Karpas-422 (cell line): ENCODE measurements at regions not wholly inside any gene's neighbourhood (a gene's known extent, or its start where the extent isn't known, plus 50 kb on each side); places are given as distances from the start of the nearest gene placed in this dataset.
"Not testable (repeated sequence)": the region's sequence is repeated elsewhere in the genome, so short reads cannot be mapped to it uniquely, and the experiment has no call there.

Experiments
- DNase-seq: peaks from one replicate; pipeline ENCODE4 v3.0.0-alpha.2; 2015
- H2AFZ ChIP-seq: fragments of 200-600 bp; sonication (generic); 2 replicates; pipeline ENCODE4 v1.6.1; 2014; ENCODE audit warnings: antibody characterized with exemption, low read length, mixed read lengths
- H3K27ac ChIP-seq: fragments of 200-600 bp; sonication (generic); 2 replicates; pipeline ENCODE4 v1.5.1; 2014; ENCODE audit warnings: mild to moderate bottlenecking, low read length, moderate library complexity
- H3K27me3 ChIP-seq: fragments of 200-600 bp; sonication (generic); 2 replicates; pipeline ENCODE4 v1.6.1; 2014; ENCODE audit warnings: low read length, mixed read lengths
- H3K36me3 ChIP-seq: fragments of 200-600 bp; sonication (generic); 2 replicates; pipeline ENCODE4 v1.6.1; 2014; ENCODE audit warnings: low read length, mixed read lengths; ENCODE audit not compliant: insufficient read depth
- H3K4me1 ChIP-seq: fragments of 200-600 bp; sonication (generic); 2 replicates; pipeline ENCODE4 v1.6.1; 2014; ENCODE audit warnings: mild to moderate bottlenecking, low read length, mixed read lengths
- H3K4me2 ChIP-seq: fragments of 200-600 bp; sonication (generic); 2 replicates; pipeline ENCODE4 v1.6.1; 2014; ENCODE audit warnings: low read length, low read depth, mild to moderate bottlenecking; ENCODE audit not compliant: poor library complexity, severe bottlenecking
- H3K4me3 ChIP-seq: fragments of 200-600 bp; sonication (generic); 2 replicates; pipeline ENCODE4 v1.5.1; 2014; ENCODE audit warnings: mild to moderate bottlenecking, antibody characterized with exemption, low read length, mixed read lengths
- H3K79me2 ChIP-seq: fragments of 200-600 bp; sonication (generic); 2 replicates; pipeline ENCODE4 v1.6.1; 2014; ENCODE audit warnings: mild to moderate bottlenecking, low read length, mixed read lengths
- H3K9ac ChIP-seq: fragments of 200-600 bp; sonication (generic); 2 replicates; pipeline ENCODE4 v1.6.0; 2014; ENCODE audit warnings: low read length
- H3K9me2 ChIP-seq: fragments of 200-600 bp; sonication (generic), shearing (Covaris generic); replicated peaks from 2 replicates; pipeline ENCODE4 v1.6.0; 2014; ENCODE audit warnings: mild to moderate bottlenecking, low read length, moderate library complexity; ENCODE audit not compliant: insufficient read depth
- H3K9me3 ChIP-seq: fragments of 300-700, 200-600 bp; sonication (generic); 2 replicates; pipeline ENCODE4 v1.6.1; 2014; ENCODE audit warnings: low read length, mixed read lengths
- H4K20me1 ChIP-seq: fragments of 200-600 bp; sonication (generic); 2 replicates; pipeline ENCODE4 v1.6.1; 2014; ENCODE audit warnings: mild to moderate bottlenecking, antibody characterized with exemption, low read length, low read depth; ENCODE audit not compliant: insufficient read depth

DNA sequence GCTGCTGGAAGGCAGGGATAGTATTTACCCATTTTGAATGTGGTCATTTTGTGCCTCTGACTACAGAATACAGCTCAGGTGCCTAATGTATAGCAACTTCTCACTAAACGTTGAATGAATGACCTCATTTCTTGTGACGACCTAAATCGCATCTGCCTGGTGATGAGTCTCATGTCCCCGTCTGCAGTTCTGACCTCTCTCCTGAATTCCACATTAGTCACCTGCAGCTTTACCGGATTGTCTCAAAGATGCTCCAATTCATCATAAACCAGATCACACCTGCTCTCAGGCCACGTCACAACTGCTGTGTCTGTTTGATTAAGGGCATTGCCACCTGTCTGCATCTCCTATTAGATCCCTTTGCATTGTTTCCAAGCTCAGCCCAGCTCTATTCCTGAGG lies 133.6 kb upstream of the MYT1L start:
- no peak overlapping the region for H3K4me3 ChIP-seq
- no peak overlapping the region for H3K4me2 ChIP-seq
- no peaks in the 10 kb centered on the region for H3K9me3 ChIP-seq

DNA sequence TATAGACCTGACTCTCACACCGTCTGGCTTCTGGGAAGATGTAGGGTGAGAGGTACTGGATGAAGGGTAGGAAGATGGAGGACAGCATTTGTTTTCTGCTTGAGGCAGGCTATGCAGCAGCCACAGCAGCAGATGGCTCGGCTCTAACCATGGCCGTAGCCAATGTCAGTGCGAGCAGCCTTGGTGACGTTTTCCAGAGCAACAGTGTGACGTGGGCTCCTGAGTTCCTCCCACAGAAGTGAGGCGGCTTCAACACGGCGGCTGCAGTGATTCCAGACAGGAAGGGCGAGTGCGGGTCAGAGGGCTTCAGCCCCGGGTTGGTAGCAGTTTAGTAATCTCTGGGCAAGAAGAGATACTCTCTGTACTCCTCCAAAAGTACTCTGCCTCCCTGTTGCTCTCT lies 133.0 kb upstream of the MYT1L start:
- no peaks in the 10 kb centered on the region for H4K20me1 ChIP-seq
- 0 out of 2 replicates have a peak, but pooled peaks cover 4% of the 10 kb centered on the region for H3K27me3 ChIP-seq
- no peak overlapping the region for H3K9ac ChIP-seq
- no peaks in the 10 kb centered on the region for H3K9me3 ChIP-seq
- H3K4me3 ChIP-seq: no peak overlapping the region
- no peaks in the 10 kb centered on the region for H3K36me3 ChIP-seq
- H3K4me1 ChIP-seq: no peaks in the 10 kb centered on the region
- H3K9me2 ChIP-seq: no peaks in the 10 kb centered on the region
- H2AFZ ChIP-seq: no peak overlapping the region
- H3K27ac ChIP-seq: no peak overlapping the region
- no peaks in the 10 kb centered on the region for H3K79me2 ChIP-seq
- no peak for DNase-seq
- no peak overlapping the region for H3K4me2 ChIP-seq

More for the DNA sequence above, 133.6 kb upstream of the MYT1L start:
- H3K9me2 ChIP-seq: no peaks in the 10 kb centered on the region
- H3K36me3 ChIP-seq: no peaks in the 10 kb centered on the region
- H3K4me1 ChIP-seq: no peaks in the 10 kb centered on the region
- no peak overlapping the region for H2AFZ ChIP-seq
- no peak for DNase-seq
- H3K27ac ChIP-seq: no peak overlapping the region
- no peaks in the 10 kb centered on the region for H4K20me1 ChIP-seq
- H3K79me2 ChIP-seq: no peaks in the 10 kb centered on the region
- 0 out of 2 replicates have a peak, but pooled peaks cover 4% of the 10 kb centered on the region for H3K27me3 ChIP-seq
- no peak overlapping the region for H3K9ac ChIP-seq

DNA sequence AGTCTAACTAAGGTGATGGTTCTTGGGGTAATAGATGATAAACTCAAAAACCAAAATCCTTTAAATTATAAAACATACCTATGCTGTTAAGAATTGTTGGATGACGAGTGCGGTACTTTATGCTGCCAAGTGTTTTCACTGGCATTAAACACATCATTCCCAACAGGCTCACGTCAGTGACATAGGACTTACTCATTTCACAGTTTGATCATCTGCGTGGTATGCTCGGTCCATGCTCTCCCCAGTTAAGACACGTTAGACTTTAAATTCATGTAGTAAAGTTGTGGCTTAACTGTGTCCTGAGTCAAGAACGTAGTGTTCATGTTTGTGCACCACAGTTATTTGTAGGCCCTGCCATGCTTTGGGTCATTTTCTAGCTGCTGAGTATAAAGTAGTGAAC lies 125.6 kb upstream of the MYT1L start:
- H2AFZ ChIP-seq: no peak overlapping the region
- H3K9ac ChIP-seq: no peak overlapping the region
- H3K4me3 ChIP-seq: no peak overlapping the region
- H3K36me3 ChIP-seq: no peaks in the 10 kb centered on the region
- H4K20me1 ChIP-seq: no peaks in the 10 kb centered on the region
- H3K4me2 ChIP-seq: no peak overlapping the region
- H3K27ac ChIP-seq: no peak overlapping the region
- H3K4me1 ChIP-seq: no peaks in the 10 kb centered on the region
- no peaks in the 10 kb centered on the region for H3K79me2 ChIP-seq
- no peak for DNase-seq
- no peaks in the 10 kb centered on the region for H3K9me2 ChIP-seq
- no peaks in the 10 kb centered on the region for H3K9me3 ChIP-seq
- no peaks in the 10 kb centered on the region for H3K27me3 ChIP-seq

DNA sequence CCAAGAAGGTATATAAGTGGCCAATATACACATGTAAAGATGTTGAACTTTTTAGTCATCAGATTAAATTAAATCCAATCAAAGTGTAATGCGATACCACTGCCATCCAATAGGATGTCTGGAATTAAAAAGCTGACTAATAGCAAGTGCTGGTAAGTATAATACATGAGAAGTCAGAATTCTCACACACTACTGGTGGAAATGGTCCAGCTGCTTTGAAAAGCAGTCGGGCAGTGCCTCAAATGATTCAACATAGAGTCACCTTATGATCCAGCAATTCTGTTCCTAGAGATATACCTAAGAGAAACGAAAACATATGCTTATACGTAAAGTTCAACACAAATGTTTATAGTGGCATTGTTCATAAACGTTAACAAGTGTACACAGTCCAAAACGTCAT lies 124.1 kb upstream of the MYT1L start:
- Histone ChIP-seq H3K9ac (no peak overlapping the region), H3K79me2 (no peaks in the 10 kb centered on the region), H3K9me3 (no peaks in the 10 kb centered on the region), H3K4me3 (no peak overlapping the region), H3K9me2 (no peaks in the 10 kb centered on the region), H2AFZ (no peak overlapping the region), H3K36me3 (no peaks in the 10 kb centered on the region), H3K4me1 (no peaks in the 10 kb centered on the region), H3K27ac (no peak overlapping the region), H3K4me2 (no peak overlapping the region), H3K27me3 (no peaks in the 10 kb centered on the region), H4K20me1 (no peaks in the 10 kb centered on the region)
- no peak for DNase-seq

DNA sequence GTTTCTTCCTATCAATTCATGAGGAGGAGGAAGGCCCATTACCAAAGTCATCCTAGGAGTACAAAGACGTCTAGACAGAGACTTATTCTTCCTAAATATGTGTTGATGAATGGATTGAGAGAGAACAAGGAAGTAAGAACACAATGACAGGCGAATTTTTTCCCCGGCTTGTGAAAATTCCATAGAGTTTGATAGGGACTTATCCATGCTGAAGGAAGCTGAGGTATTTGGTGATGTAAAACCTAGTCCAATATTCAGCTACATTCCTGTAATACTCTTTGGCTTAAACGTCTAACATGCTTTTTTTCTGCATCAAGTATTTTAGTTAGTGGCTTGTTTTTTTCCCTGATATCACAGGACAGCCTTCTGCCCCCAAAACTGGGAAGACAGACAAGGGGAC lies 121.9 kb upstream of the MYT1L start:
- Histone ChIP-seq H3K9me2 (no peaks in the 10 kb centered on the region), H3K4me3 (no peak overlapping the region), H3K27me3 (no peaks in the 10 kb centered on the region), H3K9ac (no peak overlapping the region), H2AFZ (no peak overlapping the region), H3K36me3 (no peaks in the 10 kb centered on the region), H3K4me2 (no peak overlapping the region), H3K27ac (no peak overlapping the region), H3K9me3 (no peaks in the 10 kb centered on the region), H3K4me1 (no peaks in the 10 kb centered on the region), H3K79me2 (no peaks in the 10 kb centered on the region), H4K20me1 (no peaks in the 10 kb centered on the region)
- DNase-seq: no peak

DNA sequence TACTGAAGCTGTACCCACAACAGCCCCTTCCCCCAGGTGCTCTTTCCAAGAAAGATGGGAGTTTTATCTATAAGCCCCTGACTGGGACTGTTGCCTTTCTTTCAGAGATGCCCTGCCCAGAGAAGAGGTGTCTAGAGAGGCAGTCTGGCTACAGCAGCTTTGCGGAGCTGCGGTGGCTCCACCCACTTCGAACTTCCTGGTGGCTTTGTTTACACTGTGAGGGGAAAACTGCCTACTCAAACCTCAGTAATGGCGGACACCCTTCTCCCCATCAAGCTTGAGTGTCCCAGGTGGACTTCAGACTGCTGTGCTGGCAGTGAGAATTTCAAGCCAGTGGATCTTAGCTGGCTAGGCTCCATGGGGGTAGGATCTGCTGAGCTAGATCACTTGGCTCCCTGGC lies 120.2 kb upstream of the MYT1L start:
- H3K9ac ChIP-seq, H3K36me3 ChIP-seq, H3K79me2 ChIP-seq, H3K9me3 ChIP-seq, H3K4me2 ChIP-seq, H3K27me3 ChIP-seq, H3K9me2 ChIP-seq, H3K4me3 ChIP-seq, H3K4me1 ChIP-seq, DNase-seq, H2AFZ ChIP-seq, H4K20me1 ChIP-seq, H3K27ac ChIP-seq: not testable (repeated sequence)

DNA sequence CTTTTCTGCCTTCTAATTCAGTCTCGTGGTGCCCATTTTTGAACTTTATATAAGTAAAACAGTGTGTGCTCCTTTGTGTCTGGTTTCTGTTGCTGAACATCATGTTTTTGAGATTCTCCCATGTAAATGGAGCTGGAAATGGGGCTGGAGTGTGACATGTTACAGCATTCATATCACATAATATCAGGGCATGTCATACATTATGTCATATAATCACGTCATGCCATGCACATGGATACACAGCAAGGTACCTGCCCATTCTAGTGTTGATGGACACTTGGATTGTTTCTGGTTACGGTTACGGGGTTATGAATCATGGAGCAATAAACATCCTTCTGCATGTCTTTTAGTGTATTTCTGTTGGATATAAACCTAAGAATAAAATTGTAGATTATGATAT lies 117.1 kb upstream of the MYT1L start:
- H3K27me3 ChIP-seq: no peaks in the 10 kb centered on the region
- H4K20me1 ChIP-seq: no peaks in the 10 kb centered on the region
- no peak overlapping the region for H2AFZ ChIP-seq
- no peaks in the 10 kb centered on the region for H3K4me1 ChIP-seq
- H3K79me2 ChIP-seq: no peaks in the 10 kb centered on the region
- no peaks in the 10 kb centered on the region for H3K9me2 ChIP-seq
- no peak overlapping the region for H3K4me3 ChIP-seq
- no peak overlapping the region for H3K9ac ChIP-seq
- no peak for DNase-seq
- H3K36me3 ChIP-seq: no peaks in the 10 kb centered on the region
- H3K9me3 ChIP-seq: no peaks in the 10 kb centered on the region
- no peak overlapping the region for H3K27ac ChIP-seq
- no peak overlapping the region for H3K4me2 ChIP-seq

DNA sequence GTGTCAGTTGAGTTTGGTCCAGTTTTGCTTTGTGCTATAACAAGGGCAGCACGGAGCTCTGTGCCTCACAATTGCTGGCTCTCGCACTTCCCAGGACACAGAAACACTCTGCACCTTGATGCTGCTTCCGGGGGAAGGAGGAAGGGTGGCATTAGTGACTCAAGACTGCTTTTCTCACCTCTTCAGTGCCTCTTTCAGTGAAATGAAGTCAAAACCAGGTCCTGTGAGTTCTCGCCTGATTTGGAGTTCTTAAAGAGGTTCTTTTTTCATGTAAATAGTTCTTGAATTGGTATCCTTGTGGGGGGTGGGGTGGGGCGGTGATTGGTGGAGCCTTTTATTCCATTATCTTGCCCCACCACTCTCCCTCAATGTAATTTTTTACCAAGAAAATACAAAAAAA lies 91.5 kb upstream of the MYT1L start:
- H2AFZ ChIP-seq: no peak overlapping the region
- DNase-seq: no peak
- H3K27ac ChIP-seq: no peak overlapping the region
- no peaks in the 10 kb centered on the region for H4K20me1 ChIP-seq
- no peaks in the 10 kb centered on the region for H3K36me3 ChIP-seq
- H3K27me3 ChIP-seq: no peaks in the 10 kb centered on the region
- H3K79me2 ChIP-seq: no peaks in the 10 kb centered on the region
- no peak overlapping the region for H3K4me3 ChIP-seq
- no peaks in the 10 kb centered on the region for H3K9me2 ChIP-seq
- no peaks in the 10 kb centered on the region for H3K4me1 ChIP-seq
- H3K4me2 ChIP-seq: no peak overlapping the region
- no peaks in the 10 kb centered on the region for H3K9me3 ChIP-seq
- H3K9ac ChIP-seq: no peak overlapping the region

DNA sequence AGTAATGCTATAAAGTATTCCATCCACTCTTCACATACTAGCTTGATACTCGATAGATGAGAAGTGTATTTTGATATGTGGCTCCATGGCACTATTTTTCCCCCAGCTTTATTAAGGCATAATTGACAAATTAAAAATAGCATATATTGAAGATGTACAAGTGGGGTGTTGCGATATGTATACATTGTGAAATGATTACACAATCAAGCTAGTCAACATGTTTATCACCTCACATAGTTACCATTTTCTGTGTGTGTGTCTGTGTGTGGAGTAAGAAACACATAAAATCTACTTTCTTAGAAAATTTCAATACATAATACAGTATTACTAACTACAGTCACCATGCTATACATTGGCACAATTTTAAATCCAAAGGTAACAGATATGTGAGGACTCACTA lies 82.5 kb upstream of the MYT1L start:
- H3K9me3 ChIP-seq: no peaks in the 10 kb centered on the region
- no peaks in the 10 kb centered on the region for H3K36me3 ChIP-seq
- no peak overlapping the region for H3K4me3 ChIP-seq

More for the DNA sequence above, 82.5 kb upstream of the MYT1L start:
- no peak overlapping the region for H3K27ac ChIP-seq
- H3K9me2 ChIP-seq: no peaks in the 10 kb centered on the region
- no peaks in the 10 kb centered on the region for H3K4me1 ChIP-seq
- DNase-seq: no peak
- H3K4me2 ChIP-seq: no peak overlapping the region
- no peaks in the 10 kb centered on the region for H3K27me3 ChIP-seq
- no peaks in the 10 kb centered on the region for H3K79me2 ChIP-seq
- no peak overlapping the region for H2AFZ ChIP-seq
- no peaks in the 10 kb centered on the region for H4K20me1 ChIP-seq
- H3K9ac ChIP-seq: no peak overlapping the region
